SH-SY5Y (cell line): ENCODE measurements at regions not wholly inside any gene's neighbourhood (a gene's known extent, or its start where the extent isn't known, plus 50 kb on each side); places are given as distances from the start of the nearest gene placed in this dataset.

Source experiments
- GATA2 ChIP-seq: IDR thresholded peaks from 2 replicates; pipeline ENCODE4 v1.6.1; 2011; ENCODE audit warnings: mild to moderate bottlenecking, low read depth, low read length
- GATA3 ChIP-seq: IDR thresholded peaks from 2 replicates; pipeline ENCODE4 v1.6.1; 2011; ENCODE audit warnings: low read depth, mild to moderate bottlenecking, low read length, moderate library complexity

- no peak for TF ChIP-seq GATA3
- TF ChIP-seq GATA2 = no peak
Measured at GRCh38 chr3:177487635-177488186, 290.4 kb upstream of the TBL1XR1 start.

GRCh38 chr3:177488740-177489139 lies 291.5 kb upstream of the TBL1XR1 start:
- TF ChIP-seq GATA2 = no peak
- TF ChIP-seq GATA3 = no peak

- TF ChIP-seq GATA3 = no peak
- no peak for TF ChIP-seq GATA2
Measured at GRCh38 chr3:177490626-177491025, 293.3 kb upstream of the TBL1XR1 start.

GRCh38 chr3:177491296-177492032 lies 294.2 kb upstream of the TBL1XR1 start:
- TF ChIP-seq GATA2 (no peak), GATA3 (no peak)

- TF ChIP-seq GATA3 (no peak), GATA2 (no peak)
Measured at GRCh38 chr3:177493091-177493490, 295.8 kb upstream of the TBL1XR1 start.

- TF ChIP-seq GATA2 (no peak), GATA3 (no peak)
Measured at GRCh38 chr3:177494216-177494615, 296.9 kb upstream of the TBL1XR1 start.

GRCh38 chr3:177495566-177495965 lies 298.3 kb upstream of the TBL1XR1 start:
- TF ChIP-seq GATA3 (no peak), GATA2 (no peak)

GRCh38 chr3:177498037-177498857 lies 301.0 kb upstream of the TBL1XR1 start:
- TF ChIP-seq GATA2 = no peak
- TF ChIP-seq GATA3 = no peak

GRCh38 chr3:177499779-177500423 lies 302.6 kb upstream of the TBL1XR1 start:
- TF ChIP-seq GATA2 (no peak), GATA3 (no peak)

- no peak for TF ChIP-seq GATA3
- no peak for TF ChIP-seq GATA2
Measured at GRCh38 chr3:177510693-177511216, 313.5 kb upstream of the TBL1XR1 start.

GRCh38 chr3:177512945-177513814 lies 315.9 kb upstream of the TBL1XR1 start:
- TF ChIP-seq GATA3 = no peak
- TF ChIP-seq GATA2 = no peak

- no peak for TF ChIP-seq GATA3
- TF ChIP-seq GATA2 = no peak
Measured at GRCh38 chr3:177513815-177514610, 316.7 kb upstream of the TBL1XR1 start.
